ENCODE measurements at regions not wholly inside any gene's neighbourhood (a gene's known extent, or its start where the extent isn't known, plus 50 kb on each side); places are given as distances from the start of the nearest gene placed in this dataset.
A peak's percentile ranks its signal among the peaks of the same experiment; 100 is the strongest.

GRCh38 chr2:66805016-66805865 is 370.3 kb downstream of the MEIS1 start:
- DNase-seq: no peak
- no peaks in the 10 kb centered on the region for H3K27me3 ChIP-seq
- TF ChIP-seq POLR2A (IDR thresholded peaks at IDR 0.05) (no peak), CTCF (IDR thresholded peaks at IDR 0.05) (no peak)
- no peaks in the 10 kb centered on the region for H3K36me3 ChIP-seq
- no peaks in the 10 kb centered on the region for H3K9me3 ChIP-seq
- no peaks in the 10 kb centered on the region for H3K4me1 ChIP-seq
- H3K4me3 ChIP-seq: no peak overlapping the region
- H3K27ac ChIP-seq: no peak overlapping the region

- Histone ChIP-seq H3K36me3 (no peaks in the 10 kb centered on the region), H3K9me3 (no peaks in the 10 kb centered on the region), H3K4me3 (no peak overlapping the region), H3K4me1 (no peaks in the 10 kb centered on the region), H3K27ac (no peak overlapping the region), H3K27me3 (no peaks in the 10 kb centered on the region)
- DNase-seq: no peak
- no peak for TF ChIP-seq CTCF (IDR thresholded peaks at IDR 0.05)
- TF ChIP-seq POLR2A (IDR thresholded peaks at IDR 0.05): no peak
Observed at GRCh38 chr2:66805968-66806367, 371.0 kb downstream of the MEIS1 start.

- Histone ChIP-seq H3K27ac (peak overlapping the region in 1 of 4 donors; percentile 44), H3K9me3 (peaks cover 0 to under 1% (median 0%) of the 10 kb centered on the region in 4 donors), H3K36me3 (no peaks in the 10 kb centered on the region), H3K4me1 (no peaks in the 10 kb centered on the region), H3K4me3 (no peak overlapping the region), H3K27me3 (no peaks in the 10 kb centered on the region)
- no peak for TF ChIP-seq CTCF (IDR thresholded peaks at IDR 0.05)
- no peak for TF ChIP-seq POLR2A (IDR thresholded peaks at IDR 0.05)
- no peak for DNase-seq
Observed at GRCh38 chr2:66813525-66813924, 378.6 kb downstream of the MEIS1 start.

GRCh38 chr2:66813976-66814375 is 379.1 kb downstream of the MEIS1 start:
- H3K4me1 ChIP-seq: no peaks in the 10 kb centered on the region
- TF ChIP-seq POLR2A (IDR thresholded peaks at IDR 0.05): no peak
- no peak for TF ChIP-seq CTCF (IDR thresholded peaks at IDR 0.05)

GRCh38 chr2:66814916-66815315 is 380.0 kb downstream of the MEIS1 start:
- no peak for DNase-seq
- Histone ChIP-seq H3K4me1 (no peaks in the 10 kb centered on the region), H3K36me3 (no peaks in the 10 kb centered on the region), H3K27ac (no peak overlapping the region), H3K4me3 (no peak overlapping the region), H3K27me3 (no peaks in the 10 kb centered on the region), H3K9me3 (peaks cover 0 to 4% (median 0%) of the 10 kb centered on the region in 4 donors)
- no peak for TF ChIP-seq CTCF (IDR thresholded peaks at IDR 0.05)
- no peak for TF ChIP-seq POLR2A (IDR thresholded peaks at IDR 0.05)

More at GRCh38 chr2:66813976-66814375, 379.1 kb downstream of the MEIS1 start:
- Histone ChIP-seq H3K27me3 (no peaks in the 10 kb centered on the region), H3K36me3 (no peaks in the 10 kb centered on the region), H3K27ac (peak overlapping the region in 1 of 4 donors; percentile 44), H3K9me3 (peaks cover 0 to 4% (median 0%) of the 10 kb centered on the region in 4 donors), H3K4me3 (no peak overlapping the region)
- DNase-seq: no peak

Measured in Peyer's patch (tissue), 4 donors.